ENCODE measurements at regions not wholly inside any gene's neighbourhood (a gene's known extent, or its start where the extent isn't known, plus 50 kb on each side); places are given as distances from the start of the nearest gene placed in this dataset.

DNA sequence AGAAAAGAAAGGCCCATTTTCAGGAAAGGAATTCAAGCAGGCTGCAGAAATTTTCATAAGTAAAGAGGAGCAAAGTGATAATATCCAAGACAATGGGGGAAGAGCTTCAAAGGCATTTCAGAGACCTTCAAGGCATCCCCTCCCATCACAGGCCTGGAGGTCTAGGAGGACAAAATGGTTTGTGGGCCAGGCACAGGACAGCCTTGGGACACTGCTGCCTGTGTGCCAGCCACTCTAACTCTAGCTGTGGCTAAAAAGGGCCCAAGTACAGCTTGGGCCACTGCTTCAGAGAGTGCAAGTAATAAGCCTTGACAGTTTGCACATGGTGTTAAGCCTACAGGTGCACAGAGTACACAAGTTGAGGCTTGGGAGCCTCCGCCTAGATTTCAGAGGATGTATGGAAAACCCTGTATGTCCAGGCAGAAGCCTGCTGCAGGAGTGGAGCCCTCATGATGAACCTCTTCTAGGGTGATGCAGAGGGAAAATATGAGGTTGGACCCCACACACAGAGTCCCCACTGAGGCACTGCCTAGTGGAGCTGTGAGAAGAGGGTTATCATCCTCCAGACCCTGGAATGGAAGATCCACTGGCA is 51.8 kb upstream of the ZSWIM5 start:
- Mint-ChIP-seq H3K27me3 (ENCODE audit: insufficient read depth) (peaks cover 22% of the 10 kb centered on the region), H3K9me3 (peaks cover 35% of the 10 kb centered on the region), H3K4me1 (ENCODE audit: low read depth) (no peaks in the 10 kb centered on the region), H3K4me3 (no peak overlapping the region), H3K36me3 (ENCODE audit: low read depth) (peaks cover 27% of the 10 kb centered on the region), H3K27ac (no peak overlapping the region)
- TF ChIP-seq, protein P1, sequence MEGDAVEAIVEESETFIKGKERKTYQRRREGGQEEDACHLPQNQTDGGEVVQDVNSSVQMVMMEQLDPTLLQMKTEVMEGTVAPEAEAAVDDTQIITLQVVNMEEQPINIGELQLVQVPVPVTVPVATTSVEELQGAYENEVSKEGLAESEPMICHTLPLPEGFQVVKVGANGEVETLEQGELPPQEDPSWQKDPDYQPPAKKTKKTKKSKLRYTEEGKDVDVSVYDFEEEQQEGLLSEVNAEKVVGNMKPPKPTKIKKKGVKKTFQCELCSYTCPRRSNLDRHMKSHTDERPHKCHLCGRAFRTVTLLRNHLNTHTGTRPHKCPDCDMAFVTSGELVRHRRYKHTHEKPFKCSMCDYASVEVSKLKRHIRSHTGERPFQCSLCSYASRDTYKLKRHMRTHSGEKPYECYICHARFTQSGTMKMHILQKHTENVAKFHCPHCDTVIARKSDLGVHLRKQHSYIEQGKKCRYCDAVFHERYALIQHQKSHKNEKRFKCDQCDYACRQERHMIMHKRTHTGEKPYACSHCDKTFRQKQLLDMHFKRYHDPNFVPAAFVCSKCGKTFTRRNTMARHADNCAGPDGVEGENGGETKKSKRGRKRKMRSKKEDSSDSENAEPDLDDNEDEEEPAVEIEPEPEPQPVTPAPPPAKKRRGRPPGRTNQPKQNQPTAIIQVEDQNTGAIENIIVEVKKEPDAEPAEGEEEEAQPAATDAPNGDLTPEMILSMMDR (IDR thresholded peaks at IDR 0.05), result no peak
- no peak for DNase-seq

DNA sequence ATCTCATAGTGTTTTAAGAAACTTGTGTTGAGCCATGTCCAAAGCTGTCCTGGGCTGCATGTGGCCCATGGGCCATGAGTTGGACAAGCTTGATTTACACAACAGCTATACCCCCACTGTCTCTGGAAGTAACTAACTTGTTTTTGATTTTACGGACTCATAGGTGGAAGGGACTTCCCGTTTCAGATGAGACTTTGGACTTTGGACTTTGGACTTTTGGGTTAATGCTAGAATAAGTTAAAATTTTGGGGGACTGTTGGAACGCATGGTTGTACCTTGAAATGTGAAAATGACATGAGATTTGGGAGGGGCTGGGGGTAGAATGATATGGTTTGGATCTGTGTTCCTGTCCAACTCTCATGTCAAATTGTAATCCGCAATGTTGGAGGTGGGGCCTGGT is 52.6 kb upstream of the ZSWIM5 start:
- H3K27ac Mint-ChIP-seq, result no peak overlapping the region
- peaks cover 35% of the 10 kb centered on the region for H3K9me3 Mint-ChIP-seq
- no peaks in the 10 kb centered on the region for H3K4me1 Mint-ChIP-seq (ENCODE audit: low read depth)

DNA sequence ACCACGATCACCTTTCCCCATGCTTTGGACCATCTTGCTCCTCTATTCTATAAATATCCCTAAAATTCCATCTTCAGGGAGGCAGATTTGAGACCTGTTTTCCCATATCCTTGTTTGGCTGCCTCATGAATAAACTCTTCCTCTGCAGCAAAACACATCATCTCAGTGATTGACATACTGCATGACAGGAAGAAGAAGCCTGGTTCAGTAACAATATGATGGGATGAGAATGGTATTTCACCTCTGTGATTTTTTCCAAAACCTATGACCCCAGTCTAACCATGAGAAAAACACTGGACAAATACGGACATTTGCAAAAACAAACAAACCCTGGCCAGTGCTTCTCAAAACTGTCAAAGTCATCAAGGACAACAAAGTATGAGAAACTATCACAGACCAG is 53.8 kb upstream of the ZSWIM5 start:
- no peaks in the 10 kb centered on the region for H3K4me1 Mint-ChIP-seq (ENCODE audit: low read depth)
- peaks cover 27% of the 10 kb centered on the region for H3K36me3 Mint-ChIP-seq (ENCODE audit: low read depth)
- peaks cover 10% of the 10 kb centered on the region for H3K27me3 Mint-ChIP-seq (ENCODE audit: insufficient read depth)
- no peak overlapping the region for H3K4me3 Mint-ChIP-seq
- TF ChIP-seq, protein P1 (IDR thresholded peaks at IDR 0.05), result no peak
- peaks cover 35% of the 10 kb centered on the region for H3K9me3 Mint-ChIP-seq
- DNase-seq, result no peak
- H3K27ac Mint-ChIP-seq, result no peak overlapping the region

More for the DNA sequence above, 52.6 kb upstream of the ZSWIM5 start:
- TF ChIP-seq, protein P1 (IDR thresholded peaks at IDR 0.05), result no peak
- DNase-seq, result no peak
- H3K4me3 Mint-ChIP-seq, result no peak overlapping the region
- H3K36me3 Mint-ChIP-seq (ENCODE audit: low read depth), result peaks cover 27% of the 10 kb centered on the region
- H3K27me3 Mint-ChIP-seq (ENCODE audit: insufficient read depth), result peaks cover 21% of the 10 kb centered on the region

DNA sequence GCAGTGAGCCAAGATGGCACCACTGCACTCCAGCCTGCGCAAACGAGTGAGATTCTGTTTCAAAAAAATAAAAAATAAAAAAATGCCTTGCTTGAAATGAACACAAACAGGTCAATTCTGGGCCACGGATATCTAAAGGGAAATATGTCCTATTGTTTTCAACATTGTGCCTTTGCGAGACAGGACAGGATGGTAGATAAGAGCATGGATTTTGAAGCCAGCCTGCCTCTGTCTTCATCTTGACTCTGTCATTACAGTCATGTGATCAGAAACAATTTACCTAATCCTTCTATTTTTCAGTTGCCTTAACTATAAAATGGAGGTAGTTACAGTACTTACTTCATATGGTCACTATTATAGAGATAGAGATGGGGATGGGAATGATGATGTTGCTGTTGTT is 56.7 kb upstream of the ZSWIM5 start:
- Mint-ChIP-seq H3K9me3 (peaks cover 21% of the 10 kb centered on the region), H3K36me3 (ENCODE audit: low read depth) (peaks cover 14% of the 10 kb centered on the region), H3K4me1 (ENCODE audit: low read depth) (peaks cover 11% of the 10 kb centered on the region), H3K27ac (no peak overlapping the region), H3K4me3 (no peak overlapping the region), H3K27me3 (ENCODE audit: insufficient read depth) (peaks cover 7% of the 10 kb centered on the region)
- DNase-seq, result no peak
- TF ChIP-seq, protein P1 (IDR thresholded peaks at IDR 0.05), result no peak

DNA sequence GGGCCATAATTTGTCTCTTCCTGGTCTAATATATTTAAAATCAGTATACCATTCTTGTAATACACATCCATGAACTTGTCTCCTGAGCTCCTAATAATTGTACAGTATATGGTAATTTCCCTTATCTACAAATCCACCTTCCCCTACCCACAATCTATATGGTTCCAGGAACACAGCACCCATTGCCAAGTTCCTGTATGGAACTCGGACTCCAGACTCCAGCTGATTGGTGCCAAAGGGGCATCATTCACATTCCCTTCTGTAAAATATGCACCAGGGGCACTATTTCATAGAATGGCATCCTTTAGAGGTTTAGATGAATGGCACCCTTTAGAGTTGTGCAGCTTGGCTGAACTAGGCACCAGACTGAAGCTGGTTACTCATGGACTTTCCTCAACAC is 58.8 kb upstream of the ZSWIM5 start:
- H3K4me3 Mint-ChIP-seq, result no peak overlapping the region
- H3K9me3 Mint-ChIP-seq, result 0 out of 2 replicates have a peak, but pooled peaks cover 6% of the 10 kb centered on the region
- H3K4me1 Mint-ChIP-seq (ENCODE audit: low read depth), result peaks cover 11% of the 10 kb centered on the region
- DNase-seq, result no peak
- H3K36me3 Mint-ChIP-seq (ENCODE audit: low read depth), result no peaks in the 10 kb centered on the region
- H3K27me3 Mint-ChIP-seq (ENCODE audit: insufficient read depth), result peaks cover 4% of the 10 kb centered on the region
- TF ChIP-seq, protein P1 (IDR thresholded peaks at IDR 0.05), result no peak
- H3K27ac Mint-ChIP-seq, result no peak overlapping the region

Data from HFFc6 (cell line).